H9 (cell line): ENCODE measurements at regions not wholly inside any gene's neighbourhood (a gene's known extent, or its start where the extent isn't known, plus 50 kb on each side); places are given as distances from the start of the nearest gene placed in this dataset.

Source experiments
- DNase-seq: peaks from one replicate; pipeline ENCODE4 v3.0.0-alpha.2; 2017
- H2AFZ ChIP-seq: one replicate; pipeline ENCODE4 v1.6.1; 2013; ENCODE audit warnings: mild to moderate bottlenecking, low read length, control low read depth, moderate library complexity
- H2AK5ac ChIP-seq: 2 replicates; pipeline ENCODE4 v1.6.1; 2013; ENCODE audit warnings: low read length, control low read depth, mixed read lengths; ENCODE audit not compliant: insufficient read length
- H2BK120ac ChIP-seq: one replicate; pipeline ENCODE4 v1.6.1; 2013; ENCODE audit warnings: low read depth, mild to moderate bottlenecking, low read length, control low read depth, inconsistent platforms; ENCODE audit not compliant: poor library complexity, severe bottlenecking
- H2BK12ac ChIP-seq: 2 replicates; pipeline ENCODE4 v1.6.1; 2013; ENCODE audit warnings: low read length, control low read depth, mixed read lengths, low read depth; ENCODE audit not compliant: insufficient read length
- H2BK15ac ChIP-seq: 2 replicates; pipeline ENCODE4 v1.6.1; 2013; ENCODE audit warnings: low read depth, low read length, control low read depth
- H2BK20ac ChIP-seq: one replicate; pipeline ENCODE4 v1.6.1; 2013; ENCODE audit warnings: low read depth, mild to moderate bottlenecking, low read length, control low read depth, inconsistent platforms; ENCODE audit not compliant: poor library complexity, severe bottlenecking
- H2BK5ac ChIP-seq: 2 replicates; pipeline ENCODE4 v1.6.1; 2013; ENCODE audit warnings: low read length, control low read depth, mixed read lengths; ENCODE audit not compliant: insufficient read length
- H3K14ac ChIP-seq: 2 replicates; pipeline ENCODE4 v1.6.1; 2013; ENCODE audit warnings: low read length, control low read depth; ENCODE audit not compliant: insufficient read depth
- H3K18ac ChIP-seq: 2 replicates; pipeline ENCODE4 v1.6.1; 2013; ENCODE audit warnings: low read depth, mild to moderate bottlenecking, mixed read lengths, low read length, control low read depth; ENCODE audit not compliant: insufficient read length
- H3K23ac ChIP-seq: 2 replicates; pipeline ENCODE4 v1.6.1; 2013; ENCODE audit warnings: low read length, control low read depth, mixed read lengths, low read depth; ENCODE audit not compliant: insufficient read length
- H3K23me2 ChIP-seq: 2 replicates; pipeline ENCODE4 v1.6.1; 2013; ENCODE audit warnings: low read depth, mild to moderate bottlenecking, mixed read lengths, low read length, control low read depth; ENCODE audit not compliant: insufficient read length, poor library complexity, severe bottlenecking
- H3K27ac ChIP-seq: 2 replicates; pipeline ENCODE4 v1.5.1; 2013; ENCODE audit warnings: low read length, control low read depth, mixed read lengths, low read depth; ENCODE audit not compliant: insufficient read length
- H3K27me3 ChIP-seq: 2 replicates; pipeline ENCODE4 v1.6.1; 2013; ENCODE audit warnings: low read length, control low read depth, inconsistent platforms; ENCODE audit not compliant: insufficient read depth
- H3K4ac ChIP-seq: 2 replicates; pipeline ENCODE4 v1.6.1; 2013; ENCODE audit warnings: low read depth, mild to moderate bottlenecking, control low read depth, inconsistent platforms, low read length, moderate library complexity
- H3K4me1 ChIP-seq: 2 replicates; pipeline ENCODE4 v1.6.1; 2013; ENCODE audit warnings: low read length, control low read depth, inconsistent platforms; ENCODE audit not compliant: insufficient read depth
- H3K4me2 ChIP-seq: 2 replicates; pipeline ENCODE4 v1.6.1; 2013; ENCODE audit warnings: low read length, control low read depth, mixed read lengths; ENCODE audit not compliant: insufficient read length, insufficient read depth
- H3K56ac ChIP-seq: 2 replicates; pipeline ENCODE4 v1.6.1; 2013; ENCODE audit warnings: low read depth, mild to moderate bottlenecking, mixed read lengths, low read length, control low read depth; ENCODE audit not compliant: insufficient read length
- H3K79me1 ChIP-seq: 2 replicates; pipeline ENCODE4 v1.6.1; 2013; ENCODE audit warnings: low read depth, mild to moderate bottlenecking, moderate library complexity, low read length, control low read depth, inconsistent platforms; ENCODE audit not compliant: insufficient read depth, poor library complexity, severe bottlenecking
- H3K79me2 ChIP-seq: 2 replicates; pipeline ENCODE4 v1.6.1; 2013; ENCODE audit warnings: low read length, control low read depth, inconsistent platforms; ENCODE audit not compliant: insufficient read depth
- H3K9ac ChIP-seq: 2 replicates; pipeline ENCODE4 v1.6.1; 2013; ENCODE audit warnings: low read length, control low read depth, mixed read lengths; ENCODE audit not compliant: insufficient read length; ENCODE audit errors: extremely low read depth
- H3K9me3 ChIP-seq: one replicate; pipeline ENCODE4 v1.6.1; 2013; ENCODE audit warnings: low read depth, low read length, inconsistent platforms; ENCODE audit not compliant: control insufficient read depth
- H3T11ph ChIP-seq: one replicate; pipeline ENCODE4 v1.6.1; 2013; ENCODE audit warnings: mild to moderate bottlenecking, low read length, control low read depth, inconsistent platforms
- H4K20me1 ChIP-seq: one replicate; pipeline ENCODE4 v1.6.1; 2013; ENCODE audit not compliant: control insufficient read depth, insufficient read length, insufficient read depth
- H4K5ac ChIP-seq: 2 replicates; pipeline ENCODE4 v1.6.1; 2013; ENCODE audit warnings: low read depth, mild to moderate bottlenecking, mixed read lengths, low read length, control low read depth; ENCODE audit not compliant: insufficient read length
- H4K8ac ChIP-seq: replicated peaks from 2 replicates; pipeline ENCODE4 v1.6.1; 2013; ENCODE audit warnings: low read length, control low read depth, mixed read lengths, low read depth; ENCODE audit not compliant: insufficient read length
- H4K91ac ChIP-seq: 2 replicates; pipeline ENCODE4 v1.6.1; 2013; ENCODE audit warnings: low read depth, mild to moderate bottlenecking, moderate library complexity, mixed read lengths, low read length, control low read depth; ENCODE audit not compliant: insufficient read length
- H3K27ac Mint-ChIP-seq, 3 experiments: 2 replicates in 2 of 3; 3 replicates in 1 of 3; pipeline ENCODE4 v1.8.0; 2020 to 2021; ENCODE audit warnings: mixed read lengths in 3 of 3, mild to moderate bottlenecking in 1 of 3, moderate library complexity in 1 of 3
- H3K27me3 Mint-ChIP-seq: 2 replicates; pipeline ENCODE4 v1.8.0; 2021; ENCODE audit warnings: low read depth, mild to moderate bottlenecking, moderate library complexity, mixed read lengths
- H3K36me3 Mint-ChIP-seq, 3 experiments: 2 replicates in 2 of 3; 3 replicates in 1 of 3; pipeline ENCODE4 v1.8.0; 2020 to 2021; ENCODE audit warnings: low read depth in 3 of 3, mixed read lengths in 3 of 3; ENCODE audit not compliant: insufficient read depth in 1 of 3
- H3K4me1 Mint-ChIP-seq, 2 experiments: 2 replicates each; pipeline ENCODE4 v1.8.0; 2020; ENCODE audit warnings: mixed read lengths in 2 of 2
- H3K4me3 Mint-ChIP-seq, 2 experiments: 2 replicates in 1 of 2; 3 replicates in 1 of 2; pipeline ENCODE4 v1.8.0; 2020 to 2021; ENCODE audit warnings: mild to moderate bottlenecking in 2 of 2, mixed read lengths in 2 of 2, moderate library complexity in 1 of 2
- H3K9me3 Mint-ChIP-seq, 2 experiments: 2 replicates in 1 of 2; 3 replicates in 1 of 2; pipeline ENCODE4 v1.8.0; 2020; ENCODE audit warnings: mild to moderate bottlenecking in 2 of 2, mixed read lengths in 2 of 2, moderate library complexity in 1 of 2
- CTCF ChIP-seq: fragments of 200-600 bp; sonication (generic); conservative IDR thresholded peaks from 3 replicates; pipeline ENCODE4 v1.8.0; 2021; ENCODE audit warnings: antibody characterized with exemption, mild to moderate bottlenecking
- WGBS: extraction: QIAGEN DNeasy Blood & Tissue Kit; methylation state at CpG from one replicate; pipeline ENCODE4 v1.1.7; 2013; ENCODE audit warnings: missing lambda C conversion rate, low lambda C conversion rate, mixed read lengths; ENCODE audit not compliant: insufficient read length; ENCODE audit errors: extremely low coverage; 5-methylcytosine and 5-hydroxymethylcytosine counted together

- H4K91ac ChIP-seq = no peak overlapping the region
- H3K27me3 ChIP-seq = no peaks in the 10 kb centered on the region
- Mint-ChIP-seq H3K4me3 (no peak overlapping the region), H3K9me3 (peaks cover under 1 to 4% of the 10 kb centered on the region in 2 experiments; a peak in 3 of 5 replicates), H3K36me3 (peaks cover 0 to under 1% (median 0%) of the 10 kb centered on the region in 3 experiments; a peak in 1 of 7 replicates), H3K27ac (no peak overlapping the region), H3K27me3 (peaks cover 2% of the 10 kb centered on the region; the same call in 1 of the 2 replicates), H3K4me1 (no peaks in the 10 kb centered on the region)
- no peak overlapping the region for H2BK5ac ChIP-seq
- H4K20me1 ChIP-seq = no peaks in the 10 kb centered on the region
- H3K4ac ChIP-seq = no peak overlapping the region
- TF ChIP-seq CTCF = no peak
- no peak overlapping the region for H2AK5ac ChIP-seq
- no peaks in the 10 kb centered on the region for H3K4me1 ChIP-seq
- H3K23ac ChIP-seq = no peak overlapping the region
- no peak overlapping the region for H3K56ac ChIP-seq
- no peak overlapping the region for H3K9ac ChIP-seq
- no peak overlapping the region for H3K27ac ChIP-seq
- no peaks in the 10 kb centered on the region for H3K79me1 ChIP-seq
- H3K14ac ChIP-seq = no peak overlapping the region
- no peak overlapping the region for H2BK15ac ChIP-seq
- no peak overlapping the region for H3K18ac ChIP-seq
- no CpG with 5 or more reads among the region's 3 CpGs for WGBS
- H3K79me2 ChIP-seq = no peaks in the 10 kb centered on the region
- no peak overlapping the region for H4K5ac ChIP-seq
- H3K4me2 ChIP-seq = no peak overlapping the region
- H3K9me3 ChIP-seq = no peaks in the 10 kb centered on the region
- H3T11ph ChIP-seq = no peak overlapping the region
- no peak overlapping the region for H2AFZ ChIP-seq
- no peak overlapping the region for H4K8ac ChIP-seq
- DNase-seq = no peak
- no peak overlapping the region for H2BK12ac ChIP-seq
- no peak overlapping the region for H2BK20ac ChIP-seq
- no peaks in the 10 kb centered on the region for H3K23me2 ChIP-seq
- H2BK120ac ChIP-seq = no peak overlapping the region
Measured at GRCh38 chr9:84500826-84501225, 160.3 kb upstream of the SLC28A3 start.
